ENCODE measurements at regions not wholly inside any gene's neighbourhood (a gene's known extent, or its start where the extent isn't known, plus 50 kb on each side); places are given as distances from the start of the nearest gene placed in this dataset.

- TF ChIP-seq RAD21 (IDR thresholded peaks at IDR 0.05 in 1 of 2, conservative IDR thresholded peaks at IDR 0.05 in 1 of 2; ENCODE audit: low read depth in 2 of 2, low read length in 2 of 2) (no peak), CBX5 (IDR thresholded peaks at IDR 0.05; ENCODE audit: low read depth, low read length) (no peak), JUN (IDR thresholded peaks at IDR 0.05; ENCODE audit: low read depth, low read length) (no peak), NRF1 (IDR thresholded peaks at IDR 0.05; ENCODE audit: low read depth, low read length) (no peak), MAFK (IDR thresholded peaks at IDR 0.05; ENCODE audit: low read depth, low read length) (no peak)
Measured at GRCh38 chr5:131019111-131019510, 145.9 kb downstream of the HINT1 start (continued).

Measured in H1 (cell line).